ENCODE measurements at regions not wholly inside any gene's neighbourhood (a gene's known extent, or its start where the extent isn't known, plus 50 kb on each side); places are given as distances from the start of the nearest gene placed in this dataset.

- no peaks in the 10 kb centered on the region for H3K36me3 ChIP-seq
- H3K27me3 ChIP-seq: no peaks in the 10 kb centered on the region
- TF ChIP-seq EP300 (IDR thresholded peaks at IDR 0.05): no peak
- no peak for TF ChIP-seq POLR2A (IDR thresholded peaks at IDR 0.05)
- WGBS, 2 donors: 35 to 40% methylated on average over 10 of the region's 10 CpGs
- H3K4me3 ChIP-seq: no peak overlapping the region
- peaks cover 0 to 14% (median 0%) of the 10 kb centered on the region in 4 donors for H3K4me1 ChIP-seq
- H3K9me3 ChIP-seq: no peaks in the 10 kb centered on the region
- DNase-seq (ENCODE audit: low spot score in 2 of 2): no peak
- no peak overlapping the region for H3K27ac ChIP-seq
Observed at GRCh38 chr10:43878386-43878785, 229.7 kb upstream of the ZNF32 start.

GRCh38 chr10:43876976-43877375 is 228.3 kb upstream of the ZNF32 start:
- DNase-seq (ENCODE audit: low spot score in 2 of 2): no peak
- TF ChIP-seq CTCF (IDR thresholded peaks at IDR 0.05) (no peak), EP300 (IDR thresholded peaks at IDR 0.05) (no peak), POLR2A (IDR thresholded peaks at IDR 0.05) (no peak)
- Histone ChIP-seq H3K36me3 (no peaks in the 10 kb centered on the region), H3K4me3 (no peak overlapping the region), H3K27me3 (no peaks in the 10 kb centered on the region), H3K9me3 (no peaks in the 10 kb centered on the region), H3K27ac (no peak overlapping the region), H3K4me1 (peaks cover 0 to 14% (median 0%) of the 10 kb centered on the region in 4 donors)
- WGBS, 2 donors: 88 to 92% methylated on average over 7 of the region's 7 CpGs

GRCh38 chr10:43874984-43875383 is 226.3 kb upstream of the ZNF32 start:
- Histone ChIP-seq H3K36me3 (no peaks in the 10 kb centered on the region), H3K9me3 (no peaks in the 10 kb centered on the region), H3K4me3 (no peak overlapping the region), H3K27ac (no peak overlapping the region), H3K4me1 (peaks cover 0 to 19% (median 0%) of the 10 kb centered on the region in 4 donors), H3K27me3 (no peaks in the 10 kb centered on the region)
- 62 to 64% methylated on average over 10 of the region's 10 CpGs for WGBS, 2 donors
- DNase-seq (ENCODE audit: low spot score in 2 of 2): no peak
- no peak for TF ChIP-seq POLR2A (IDR thresholded peaks at IDR 0.05)

GRCh38 chr10:43873717-43874116 is 225.0 kb upstream of the ZNF32 start:
- DNase-seq (ENCODE audit: low spot score in 2 of 2): no peak
- H3K36me3 ChIP-seq: no peaks in the 10 kb centered on the region

GRCh38 chr10:43872644-43873043 is 224.0 kb upstream of the ZNF32 start:
- Histone ChIP-seq H3K27ac (no peak overlapping the region), H3K9me3 (no peaks in the 10 kb centered on the region), H3K4me1 (peaks cover 0 to 13% (median 0%) of the 10 kb centered on the region in 4 donors), H3K27me3 (no peaks in the 10 kb centered on the region), H3K36me3 (no peaks in the 10 kb centered on the region), H3K4me3 (no peak overlapping the region)
- WGBS, 2 donors: 96 to 98% methylated on average over 6 of the region's 6 CpGs
- TF ChIP-seq EP300 (IDR thresholded peaks at IDR 0.05) (no peak), POLR2A (IDR thresholded peaks at IDR 0.05) (no peak), CTCF (IDR thresholded peaks at IDR 0.05) (no peak)
- no peak for DNase-seq (ENCODE audit: low spot score in 2 of 2)

More at GRCh38 chr10:43873717-43874116, 225.0 kb upstream of the ZNF32 start:
- Histone ChIP-seq H3K4me3 (no peak overlapping the region), H3K27me3 (no peaks in the 10 kb centered on the region), H3K9me3 (no peaks in the 10 kb centered on the region), H3K4me1 (peaks cover 0 to 19% (median 0%) of the 10 kb centered on the region in 4 donors), H3K27ac (no peak overlapping the region)
- 88 to 93% methylated on average over 5 of the region's 5 CpGs for WGBS, 2 donors
- TF ChIP-seq POLR2A (IDR thresholded peaks at IDR 0.05): no peak
- TF ChIP-seq CTCF (IDR thresholded peaks at IDR 0.05): no peak
- TF ChIP-seq EP300 (IDR thresholded peaks at IDR 0.05): no peak

GRCh38 chr10:43871545-43871944 is 222.9 kb upstream of the ZNF32 start:
- H3K27me3 ChIP-seq: no peaks in the 10 kb centered on the region
- no peaks in the 10 kb centered on the region for H3K9me3 ChIP-seq
- no peak for DNase-seq (ENCODE audit: low spot score in 2 of 2)
- TF ChIP-seq EP300 (IDR thresholded peaks at IDR 0.05): no peak
- no peak for TF ChIP-seq CTCF (IDR thresholded peaks at IDR 0.05)
- no peak for TF ChIP-seq POLR2A (IDR thresholded peaks at IDR 0.05)
- no peak overlapping the region for H3K4me3 ChIP-seq
- H3K4me1 ChIP-seq: peaks cover 0 to 13% (median 0%) of the 10 kb centered on the region in 4 donors
- peak overlapping the region in 1 of 4 donors; percentile 52 for H3K27ac ChIP-seq
- no peaks in the 10 kb centered on the region for H3K36me3 ChIP-seq
- 78 to 83% methylated on average over 5 of the region's 5 CpGs for WGBS, 2 donors

All from tibial nerve (tissue), 4 donors.